HG03097 (cell line): ENCODE measurements at regions not wholly inside any gene's neighbourhood (a gene's known extent, or its start where the extent isn't known, plus 50 kb on each side); places are given as distances from the start of the nearest gene placed in this dataset.

Source experiments
- ATAC-seq: cut with Tn5 transposase; IDR thresholded peaks from one replicate; pipeline ENCODE4 v1.9.1; 2021; ENCODE audit not compliant: unreplicated experiment, low FRiP score

DNA sequence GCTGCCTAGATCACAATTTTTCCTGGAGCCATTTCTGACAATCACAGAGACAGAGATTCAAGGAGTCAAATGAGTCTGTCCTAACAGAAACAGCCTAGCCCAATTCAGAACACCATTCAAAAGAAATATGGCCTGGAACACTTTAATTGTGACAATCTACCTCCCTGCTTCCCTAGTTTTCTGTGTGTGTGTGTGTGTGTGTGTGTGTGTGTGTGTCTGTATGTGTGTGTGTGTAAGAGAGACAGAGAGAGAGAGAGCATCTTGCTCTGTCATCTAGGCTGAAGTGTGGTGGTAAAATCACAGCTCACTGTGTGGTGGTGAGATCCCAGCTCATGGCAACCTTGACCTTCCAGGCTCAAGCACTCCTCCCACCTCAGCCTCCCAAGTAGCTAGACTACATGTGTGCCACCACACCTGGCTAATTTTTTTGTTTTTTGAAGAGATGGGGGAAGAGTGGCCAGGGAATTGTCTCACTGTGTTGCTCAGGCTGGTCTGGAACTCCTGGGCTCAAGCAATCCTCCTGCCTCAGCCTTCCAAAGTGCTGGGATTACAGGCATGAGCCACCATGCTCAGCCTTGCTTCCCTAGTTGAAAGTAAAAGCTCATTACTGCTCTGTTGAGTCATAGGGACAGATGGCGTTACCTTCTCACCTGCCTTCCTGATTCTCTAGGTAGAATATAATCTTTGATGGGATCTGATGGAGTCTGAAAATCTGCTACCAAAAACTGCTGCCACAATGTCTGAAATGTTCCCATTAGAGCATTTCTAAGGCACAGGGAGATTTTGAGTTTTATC lies 89.6 kb upstream of the BEND6 start:
- ATAC-seq = no peak

DNA sequence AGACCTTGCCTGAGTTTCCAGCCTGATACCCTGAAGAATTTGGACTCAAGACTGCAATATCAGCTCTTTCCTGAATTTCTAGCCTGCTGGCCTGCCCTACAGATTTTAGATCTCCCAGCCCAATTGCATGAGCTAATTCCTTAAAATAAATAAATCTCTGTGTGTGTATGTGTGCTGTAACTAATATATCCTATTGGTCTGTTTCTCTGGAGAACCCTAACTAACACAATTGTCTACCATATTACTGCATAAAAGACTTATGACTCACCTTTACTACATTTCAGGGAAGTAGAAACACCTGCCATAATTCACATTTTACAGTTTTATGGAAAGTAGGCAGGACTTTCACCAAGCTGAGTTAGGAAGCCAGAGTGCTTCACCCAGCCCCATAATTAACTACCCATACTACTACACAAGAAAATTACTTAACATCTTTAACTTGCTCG lies 90.7 kb upstream of the BEND6 start:
- no peak for ATAC-seq

DNA sequence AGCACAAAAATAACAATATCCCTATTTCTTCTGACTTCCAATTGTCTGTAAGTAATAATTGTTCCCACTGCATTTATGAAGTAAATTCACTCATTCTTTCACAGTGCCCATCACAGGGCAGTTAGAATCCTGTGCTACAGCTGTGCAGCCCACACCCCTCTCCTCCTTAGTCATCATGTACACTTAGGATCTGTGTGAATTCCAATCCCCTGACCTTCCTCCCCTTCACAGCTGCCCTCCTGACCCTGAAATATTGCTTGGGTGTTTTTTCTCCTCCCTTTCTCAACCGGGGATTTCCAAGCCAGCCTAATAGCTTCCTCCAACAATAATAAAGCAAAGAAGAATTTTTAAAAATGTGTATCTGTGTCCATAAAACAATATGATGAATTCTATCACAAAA lies 91.5 kb upstream of the BEND6 start:
- no peak for ATAC-seq

DNA sequence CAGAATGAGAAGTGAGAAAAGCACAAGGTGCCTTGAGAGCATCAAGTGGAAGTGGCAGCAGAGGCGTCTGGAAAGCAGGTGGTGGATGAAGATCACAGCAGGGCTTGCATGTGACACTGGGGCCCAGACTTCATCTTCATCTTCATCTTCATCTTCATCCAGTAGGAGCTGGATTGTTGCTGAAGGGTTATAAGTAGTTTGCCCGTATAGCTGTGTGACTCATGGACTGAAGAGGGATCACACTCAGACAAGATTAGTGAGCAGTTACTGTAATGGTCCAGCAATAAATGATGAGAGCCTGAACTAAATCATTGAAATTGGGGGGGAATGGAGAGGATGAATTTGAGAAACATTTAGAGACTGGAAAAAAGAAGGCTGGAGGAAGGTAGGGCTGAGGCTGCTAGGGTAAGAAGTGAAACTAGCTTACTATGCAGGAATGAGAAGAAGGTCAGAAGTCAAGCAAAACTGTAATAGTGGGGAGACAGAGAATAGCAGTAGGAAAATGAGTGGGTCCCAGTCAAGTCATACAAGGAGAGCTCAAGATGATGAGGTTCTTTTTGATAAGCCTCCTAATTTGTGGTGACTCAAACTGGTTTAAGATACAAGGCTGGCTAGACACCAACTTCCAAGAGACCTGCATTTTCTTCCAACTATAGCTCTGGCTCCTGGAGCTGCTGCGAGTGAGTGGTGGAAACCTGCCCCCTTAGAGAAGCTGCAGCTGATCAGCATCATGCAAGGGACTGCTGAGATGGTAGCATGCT lies 92.3 kb upstream of the BEND6 start:
- no peak for ATAC-seq

DNA sequence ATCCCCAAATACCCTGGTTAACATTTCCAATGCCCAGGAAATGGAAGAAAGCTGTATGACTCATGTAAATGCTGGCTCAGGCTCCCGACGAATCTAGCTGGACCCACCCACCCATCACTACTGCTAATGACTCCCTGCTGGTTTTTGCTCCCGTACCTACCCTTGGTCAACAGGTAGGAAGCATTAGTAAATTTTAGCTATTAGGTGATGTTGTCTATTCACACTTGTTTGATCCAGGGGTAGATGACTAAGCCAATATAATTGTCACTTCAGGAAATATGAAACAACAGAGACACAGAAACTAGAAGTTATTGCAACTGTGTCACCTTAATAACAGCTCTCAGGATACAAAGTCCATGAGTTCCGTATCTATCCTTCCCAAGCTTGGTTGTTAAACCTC lies 94.4 kb upstream of the BEND6 start:
- ATAC-seq = no peak

DNA sequence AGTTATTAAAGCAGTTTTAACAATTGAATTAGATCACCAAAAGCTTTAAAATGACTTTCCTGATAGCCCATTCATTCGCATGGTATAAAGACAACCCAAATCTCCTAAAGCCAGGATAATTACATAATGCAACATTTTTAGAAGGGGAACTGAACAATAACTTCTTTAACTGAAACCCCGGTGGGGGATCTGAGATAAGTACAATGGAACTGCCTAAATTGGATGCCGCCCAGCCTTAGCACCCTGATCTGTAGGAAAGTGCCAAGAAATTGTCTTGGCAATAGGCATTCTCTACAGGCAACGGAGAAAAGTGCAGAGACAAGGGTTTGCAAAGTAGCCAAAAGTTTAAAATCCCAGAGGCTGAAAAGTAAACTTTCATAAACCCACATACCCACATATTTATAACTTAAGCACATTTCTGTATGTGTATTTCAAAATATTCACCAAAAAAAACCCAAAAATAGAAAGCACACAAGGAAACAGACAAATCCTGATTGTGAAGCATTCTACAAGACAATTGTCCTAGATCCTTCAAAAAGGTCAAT lies 98.8 kb upstream of the BEND6 start:
- no peak for ATAC-seq

DNA sequence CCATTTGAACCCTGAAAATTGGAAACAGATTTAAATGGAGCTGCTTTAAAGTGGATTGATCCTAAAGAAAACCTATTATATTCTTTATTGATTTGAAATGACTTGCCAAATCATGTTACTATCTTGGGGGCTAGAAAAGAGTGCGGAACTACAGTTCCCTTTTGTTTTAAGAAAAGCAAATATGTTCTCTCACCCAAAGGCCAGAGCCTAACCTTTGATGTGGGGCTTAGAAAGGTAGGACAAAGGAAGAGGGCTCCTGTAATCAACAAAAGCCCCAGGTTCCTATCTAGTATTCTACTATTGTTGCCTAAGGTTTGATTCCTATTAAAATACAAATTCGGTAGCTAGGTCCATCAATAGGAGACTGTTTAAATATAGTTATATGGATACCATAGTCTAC lies 100.8 kb upstream of the BEND6 start:
- no peak for ATAC-seq

DNA sequence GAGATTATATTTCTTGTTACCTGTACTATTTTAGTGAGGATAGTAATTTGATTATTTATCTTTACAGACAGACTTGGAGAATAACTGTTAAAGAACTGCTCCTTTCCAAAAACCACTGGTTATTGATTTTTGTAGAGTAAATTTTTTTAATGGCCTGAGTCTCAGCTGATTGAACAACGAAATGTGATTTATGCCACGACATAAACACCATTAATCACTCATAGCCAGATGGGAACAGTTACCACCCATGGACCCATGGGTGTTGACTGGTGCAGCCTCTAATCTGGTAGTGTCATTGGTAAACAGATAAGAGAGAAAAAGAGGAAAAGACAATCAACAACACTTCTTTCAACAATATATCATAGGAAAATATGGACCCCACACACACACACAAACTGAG lies 101.4 kb upstream of the BEND6 start:
- ATAC-seq = no peak

DNA sequence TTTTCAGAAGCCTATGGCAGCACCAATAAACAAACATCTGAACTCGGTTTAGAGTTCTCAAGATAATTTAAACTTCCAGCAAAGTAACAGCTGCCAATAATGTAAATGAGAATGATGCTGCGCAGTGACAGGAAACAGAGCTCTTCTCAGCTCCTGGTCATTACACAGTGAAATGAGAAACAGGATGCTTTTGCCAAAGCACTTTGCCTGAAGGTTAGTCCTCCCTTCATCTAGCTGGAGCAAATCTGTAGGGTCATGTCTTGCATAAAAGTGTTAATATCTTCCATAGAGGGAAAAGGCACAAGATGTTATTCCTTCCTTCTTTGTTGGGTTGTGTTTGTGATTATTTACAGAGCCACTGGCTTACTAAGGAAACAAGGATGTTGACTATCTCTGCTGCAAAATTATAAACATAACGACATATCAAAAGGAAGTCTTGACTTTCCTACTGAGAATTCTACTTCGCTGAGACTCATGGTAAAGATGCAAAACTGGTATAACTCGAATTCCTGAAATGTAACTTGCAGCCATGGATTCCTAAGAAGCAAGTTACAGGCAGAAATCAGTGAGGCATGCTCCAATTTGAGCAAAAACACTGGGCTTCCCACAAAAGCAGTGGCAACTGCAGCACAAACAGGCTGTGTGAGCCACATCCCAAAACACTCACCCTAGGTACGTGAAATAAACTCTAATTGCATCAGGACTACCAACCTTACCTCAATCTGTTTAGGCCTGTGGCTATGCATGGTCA lies 102.5 kb upstream of the BEND6 start:
- ATAC-seq = peak; percentile 14

DNA sequence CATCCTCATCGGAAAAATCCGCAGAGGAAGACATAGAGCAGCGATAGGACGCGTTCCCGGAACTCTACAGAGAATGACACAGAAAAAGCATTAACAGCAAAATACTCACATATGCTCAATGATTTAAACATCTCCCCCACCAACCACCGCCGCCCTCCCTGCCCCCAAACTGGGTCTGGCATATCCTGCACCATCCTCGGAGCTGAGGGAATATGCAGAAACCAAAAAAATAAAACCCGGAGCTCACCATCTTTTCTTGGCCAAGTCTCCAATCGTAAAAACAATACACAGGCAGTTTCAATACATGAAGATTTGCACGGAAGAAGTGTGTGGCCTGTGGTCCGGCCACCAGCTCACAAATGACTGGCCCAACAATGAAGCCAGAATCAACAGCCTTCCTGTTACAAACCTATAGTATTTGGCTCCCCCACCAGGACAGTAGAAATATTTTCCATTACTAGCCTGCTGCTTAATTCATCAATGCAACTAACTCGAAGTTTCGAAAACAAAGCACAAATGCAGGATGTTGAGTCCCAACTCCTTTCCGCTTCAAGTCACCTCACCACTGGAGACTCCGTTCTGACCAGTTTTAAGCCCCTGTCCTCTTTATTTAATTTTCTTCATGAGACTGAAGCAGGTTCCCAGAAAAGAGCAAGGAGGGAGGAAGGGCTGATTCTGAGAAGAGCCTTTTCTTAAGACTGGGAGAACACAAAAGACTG lies 103.2 kb upstream of the BEND6 start:
- ATAC-seq = peak; percentile 88

DNA sequence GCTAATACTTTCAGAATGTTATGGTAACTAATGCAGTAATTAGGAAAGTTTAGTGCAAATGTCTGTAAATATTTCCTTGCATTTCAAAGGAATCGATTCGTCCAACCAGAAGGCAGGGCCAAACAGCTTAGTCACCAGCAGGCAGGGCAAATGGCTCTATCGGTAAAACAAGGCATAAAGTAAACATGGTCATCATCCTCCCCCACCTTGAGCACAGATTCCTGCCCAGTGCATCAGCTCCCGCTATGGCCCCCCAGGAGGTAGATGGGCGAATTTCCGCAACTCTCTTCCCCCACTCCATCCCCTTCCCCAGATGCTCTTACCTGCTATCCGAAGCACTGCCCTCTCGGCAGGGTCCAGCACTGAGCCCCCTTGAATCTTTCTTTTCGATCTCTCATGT lies 103.8 kb upstream of the BEND6 start:
- ATAC-seq = no peak

DNA sequence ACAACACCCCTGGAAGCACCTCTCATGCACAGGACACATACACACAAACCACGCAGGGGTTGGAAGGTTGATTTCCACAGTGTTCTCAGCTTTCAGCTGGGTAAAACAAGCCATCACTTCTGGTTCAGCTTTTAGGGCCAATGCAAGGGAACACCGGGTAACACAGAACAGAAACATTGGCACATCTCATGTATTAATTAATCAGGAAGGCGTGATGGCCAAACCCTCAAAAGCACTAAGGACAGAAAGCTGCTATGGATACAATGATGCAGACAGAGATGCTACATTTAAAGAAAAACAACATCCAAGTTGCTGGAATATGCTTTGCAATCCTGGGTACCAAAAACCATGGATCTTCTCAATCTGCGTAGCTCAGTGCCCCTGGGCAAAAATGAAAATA lies 104.3 kb upstream of the BEND6 start:
- no peak for ATAC-seq

DNA sequence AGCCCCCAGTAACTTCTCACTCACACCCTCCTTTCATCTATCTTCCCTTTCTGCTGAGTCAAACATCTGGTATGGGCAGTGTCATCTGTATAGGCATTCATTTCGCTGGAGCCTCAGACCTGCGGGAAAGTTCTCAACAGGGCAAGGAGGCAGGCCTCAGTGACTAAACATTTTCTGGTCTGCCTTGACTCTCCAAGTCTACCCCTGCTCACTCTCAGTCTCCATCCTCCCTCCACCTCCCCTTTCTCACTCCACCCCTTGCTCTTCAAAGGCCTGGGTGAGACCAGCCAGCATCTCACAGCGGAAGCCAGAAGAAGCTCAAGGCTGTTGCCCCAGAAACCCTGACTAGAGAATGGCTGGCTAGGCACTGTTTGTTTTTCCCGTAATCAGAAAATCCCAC lies 105.0 kb upstream of the BEND6 start:
- ATAC-seq = no peak

DNA sequence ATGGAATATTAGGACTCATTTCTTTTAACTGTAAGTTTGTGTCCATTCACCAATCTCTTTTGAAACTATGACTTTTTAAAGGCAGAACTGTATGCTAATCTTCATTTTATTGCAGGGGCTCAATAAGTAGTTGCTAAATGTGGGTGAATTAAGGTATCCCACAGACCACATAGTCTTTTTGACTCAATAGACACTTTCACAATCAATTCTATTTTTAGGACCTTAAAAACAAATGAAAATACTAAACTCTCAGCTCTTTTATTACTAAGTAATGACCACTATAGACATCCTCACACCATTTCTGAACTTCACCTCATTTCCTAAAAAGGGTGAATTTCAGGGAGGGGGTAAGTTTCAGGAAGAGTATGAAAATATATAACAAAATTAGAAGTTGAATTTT lies 106.8 kb upstream of the BEND6 start:
- ATAC-seq = no peak

DNA sequence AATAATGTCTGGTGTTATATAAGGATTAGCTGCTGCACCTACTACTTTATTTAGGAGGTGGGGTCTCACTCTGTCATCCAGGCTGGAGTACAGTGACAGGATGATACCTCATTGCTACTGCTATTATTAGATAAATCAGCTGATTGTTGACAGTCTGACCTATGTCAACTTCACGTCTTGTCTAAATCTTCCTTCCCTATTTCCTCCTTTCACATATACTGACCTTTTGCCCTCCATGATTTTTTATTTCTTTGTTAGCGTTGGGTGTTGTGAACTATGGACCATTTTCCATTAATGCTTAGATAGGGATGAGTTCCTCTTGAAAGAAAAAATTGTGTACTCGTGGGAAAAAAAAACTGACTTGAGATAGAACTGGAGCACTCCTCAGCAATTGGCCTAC lies 109.9 kb upstream of the BEND6 start:
- no peak for ATAC-seq

DNA sequence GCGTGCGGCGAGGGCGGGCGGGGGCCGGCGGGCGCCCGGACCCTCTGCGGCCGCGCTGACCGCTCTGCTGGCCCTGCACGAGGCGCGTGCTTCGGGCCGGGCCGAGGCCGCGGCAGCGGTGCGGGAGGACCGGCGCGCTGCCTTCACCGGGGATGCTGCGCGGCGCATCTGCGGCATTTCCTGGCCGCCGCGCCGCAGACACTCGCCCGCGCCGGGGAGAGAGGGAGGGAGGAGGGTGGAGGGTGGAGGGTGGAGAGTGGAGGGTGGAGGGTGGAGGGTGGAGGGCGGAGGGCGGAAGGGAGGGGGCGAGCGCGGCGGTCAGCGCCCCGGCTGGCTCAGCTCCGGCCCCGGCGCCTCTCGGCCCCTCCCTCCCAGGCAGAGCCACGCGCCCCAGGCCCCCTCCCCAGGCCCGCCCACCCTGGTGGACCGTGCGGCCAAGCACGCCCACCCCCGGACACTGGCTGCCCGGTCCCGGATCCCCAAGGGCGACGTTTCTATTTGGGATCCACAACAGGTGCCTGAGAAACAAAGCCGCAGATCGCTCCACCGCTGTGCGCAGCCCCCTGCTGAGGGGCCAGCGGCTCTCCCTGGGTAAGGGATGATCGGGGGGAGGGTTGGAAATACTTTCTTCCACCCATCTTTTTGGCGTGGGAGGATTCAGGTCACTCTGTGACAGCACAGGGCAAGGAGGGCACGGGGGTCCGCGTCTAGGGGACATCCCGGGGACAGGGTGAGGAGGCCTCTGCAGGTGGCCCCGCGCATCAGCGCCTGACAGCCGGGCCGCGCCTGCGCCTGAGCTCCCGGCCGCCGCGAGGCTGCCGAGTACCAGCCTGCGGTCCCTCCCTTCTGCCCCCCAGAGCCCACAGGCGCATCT lies 111.2 kb upstream of the BEND6 start:
- ATAC-seq = peak; percentile 82

DNA sequence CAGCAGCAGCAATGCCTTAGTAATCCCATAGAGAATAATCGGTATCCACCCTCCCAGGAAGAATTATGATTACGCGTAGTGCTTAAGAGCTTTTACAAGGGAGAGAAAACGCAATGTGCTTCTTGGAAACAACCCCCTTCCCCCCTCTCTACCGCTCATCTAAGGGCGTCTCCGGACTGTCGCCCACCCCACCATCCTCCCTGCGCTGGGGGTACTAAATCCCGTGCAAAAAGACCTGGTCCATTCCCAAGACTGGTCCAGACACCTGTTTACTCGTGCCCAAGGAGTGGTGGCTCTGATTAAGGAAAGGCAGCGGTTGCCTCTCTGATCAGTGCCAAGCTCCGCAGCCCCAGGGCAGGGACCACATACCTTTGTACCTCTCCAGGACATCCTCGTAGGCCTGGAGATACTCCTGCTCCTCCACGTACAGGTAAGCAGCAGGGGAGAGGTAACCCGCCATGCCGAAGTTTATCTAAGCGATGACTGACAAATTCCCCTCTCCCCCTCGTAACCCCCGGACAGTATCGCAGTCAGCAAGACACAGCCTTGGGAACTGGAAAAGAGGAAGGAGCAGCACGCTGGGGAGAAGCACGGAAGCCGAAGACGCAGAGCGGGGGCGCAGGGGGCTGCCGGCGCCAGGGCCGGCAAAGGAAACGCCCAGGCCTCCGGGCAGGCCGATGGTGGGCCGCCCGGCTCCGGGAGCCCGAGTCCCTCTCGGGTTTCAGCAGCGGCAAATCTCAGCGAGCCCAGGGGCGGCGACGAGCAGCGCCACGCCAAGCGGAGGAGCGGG lies 112.0 kb upstream of the BEND6 start:
- ATAC-seq = peak; percentile 23

DNA sequence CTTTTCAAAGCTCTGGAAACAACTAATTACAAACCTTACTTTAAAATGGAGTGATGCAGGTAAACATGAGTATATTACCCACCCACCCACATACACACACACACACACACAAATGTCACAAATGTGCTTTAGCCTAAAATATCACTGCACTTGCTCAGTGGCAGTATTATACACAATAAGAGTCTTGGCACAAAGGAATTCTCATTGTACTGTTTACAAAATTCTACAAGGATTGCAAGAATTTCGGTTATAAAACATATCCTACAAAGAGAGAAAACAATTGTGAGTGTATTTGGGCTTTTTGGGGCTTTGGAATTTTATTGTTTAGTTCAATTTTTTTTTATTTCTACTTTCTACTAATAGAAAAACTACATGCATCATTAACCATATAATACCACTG lies 113.2 kb upstream of the BEND6 start:
- ATAC-seq = no peak

DNA sequence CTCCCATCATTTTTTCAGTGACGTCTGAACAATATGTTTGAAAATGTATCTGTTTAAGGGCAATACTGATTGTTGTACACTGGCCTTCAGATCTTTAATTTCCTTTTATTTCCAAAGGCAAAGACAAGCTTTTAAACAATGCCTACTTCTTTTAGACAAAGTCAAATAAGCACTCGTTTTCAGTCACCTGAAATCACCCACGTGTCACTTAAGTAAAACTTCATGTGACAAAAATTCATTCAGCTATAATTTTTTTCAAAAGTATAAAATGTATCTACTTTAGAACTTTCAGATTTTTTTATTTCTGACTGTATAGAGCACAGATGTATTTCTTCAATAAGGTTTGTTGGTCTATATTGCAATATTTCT lies 113.5 kb upstream of the BEND6 start:
- no peak for ATAC-seq
